Esophagus mucosa (tissue), 1 donor: ENCODE measurements at regions not wholly inside any gene's neighbourhood (a gene's known extent, or its start where the extent isn't known, plus 50 kb on each side); places are given as distances from the start of the nearest gene placed in this dataset.
"Not testable (repeated sequence)": the region's sequence is repeated elsewhere in the genome, so short reads cannot be mapped to it uniquely, and the experiment has no call there.

Experiments used
- ATAC-seq: fragments of 200-7000 bp; cut with Tn5 transposase; one replicate; pipeline ENCODE4 v1.9.1; 2020
- donor health status: DM: yes; HTN: yes; CAD: no.

GRCh38 chr1:58250587-58250948 is 296.0 kb downstream of the OMA1 start:
- ATAC-seq = no peak

- no peak for ATAC-seq
Measured at GRCh38 chr1:58249737-58250586, 296.6 kb downstream of the OMA1 start.

GRCh38 chr1:58249388-58249736 is 297.2 kb downstream of the OMA1 start:
- ATAC-seq = no peak

GRCh38 chr1:58248791-58249190 is 297.7 kb downstream of the OMA1 start:
- no peak for ATAC-seq

DNA sequence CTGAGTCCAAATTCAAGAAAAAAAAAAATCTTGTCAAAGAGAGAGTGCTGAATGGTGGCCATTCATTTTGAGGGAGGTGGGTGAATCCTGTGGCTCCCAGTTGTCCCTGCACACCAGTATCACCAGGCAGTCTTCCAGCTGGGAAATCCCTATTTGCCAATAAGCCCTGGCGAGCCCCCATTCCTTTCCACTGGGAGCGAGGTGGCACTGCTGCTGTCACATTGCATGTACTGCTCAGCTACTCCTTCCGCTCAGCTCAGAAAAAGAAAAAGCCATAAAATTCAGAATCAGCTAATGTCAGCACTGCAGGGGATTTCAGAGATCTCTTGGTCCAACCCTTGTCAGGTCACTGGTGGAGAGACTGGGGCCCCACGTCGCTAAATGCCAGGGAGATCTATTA is 298.5 kb downstream of the OMA1 start:
- ATAC-seq = no peak

DNA sequence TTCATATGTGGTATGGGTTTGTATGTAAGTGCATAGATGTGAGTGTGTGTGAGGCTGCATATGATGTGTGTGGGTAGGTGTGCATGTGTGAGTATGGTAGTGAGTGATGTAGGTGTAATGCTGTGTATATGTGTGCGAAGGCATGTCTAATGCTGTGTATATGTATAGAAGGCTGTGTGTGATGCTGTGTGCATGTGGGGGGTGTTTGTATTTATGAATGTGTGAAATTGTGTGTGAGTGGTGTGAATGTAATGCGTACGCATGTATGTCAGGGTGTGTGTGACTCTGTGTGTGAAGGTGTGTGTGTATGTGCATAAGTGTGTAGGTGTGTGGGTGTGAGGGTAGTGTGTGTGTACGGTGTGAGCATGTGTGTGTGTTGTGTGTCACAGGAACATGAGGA is 300.0 kb downstream of the OMA1 start:
- ATAC-seq = no peak

DNA sequence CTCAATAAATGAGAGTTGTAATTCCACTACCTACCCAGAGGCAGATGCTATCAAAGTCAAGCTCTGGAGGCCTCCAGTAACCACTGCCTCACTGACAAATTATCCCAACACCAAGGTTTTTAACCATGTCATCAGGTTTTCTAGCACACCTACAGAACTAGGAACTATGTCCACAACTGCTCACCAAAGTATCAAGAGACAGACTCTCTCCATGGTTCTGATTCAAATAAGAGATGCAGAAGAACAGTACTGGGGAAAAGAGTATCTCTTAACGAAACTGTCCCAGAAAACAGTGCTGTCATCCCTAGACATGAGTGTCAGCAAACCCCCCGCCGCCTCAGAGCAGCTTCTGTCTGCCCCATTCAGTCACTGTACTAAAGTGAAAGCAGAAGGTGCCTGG is 301.7 kb downstream of the OMA1 start:
- ATAC-seq = no peak

GRCh38 chr1:58238846-58239245 is 307.7 kb downstream of the OMA1 start:
- no peak for ATAC-seq

- no peak for ATAC-seq
Measured at GRCh38 chr1:58233729-58234128, 312.8 kb downstream of the OMA1 start.

- no peak for ATAC-seq
Measured at GRCh38 chr1:58231204-58231603, 315.3 kb downstream of the OMA1 start.

- ATAC-seq = no peak
Measured at GRCh38 chr1:58227604-58228003, 318.9 kb downstream of the OMA1 start.

DNA sequence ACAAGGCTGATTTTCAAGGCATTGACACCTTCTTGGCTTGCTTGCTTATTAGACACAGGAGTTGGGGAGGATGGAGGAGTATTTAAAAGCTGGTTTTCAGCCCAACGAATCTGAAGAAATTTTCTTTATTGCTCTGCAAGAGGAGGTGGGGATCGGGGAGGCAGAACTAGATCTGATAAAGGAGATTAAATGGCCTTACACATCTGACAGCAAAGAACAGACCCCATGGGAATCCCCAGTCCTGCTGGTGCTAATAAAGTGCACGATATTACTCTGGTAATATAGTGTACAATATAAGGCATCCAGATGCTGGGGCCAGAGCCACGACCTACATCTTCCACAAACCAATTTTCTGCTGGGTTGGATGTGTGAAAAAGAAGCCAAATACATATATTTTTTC is 323.0 kb downstream of the OMA1 start:
- ATAC-seq = no peak

DNA sequence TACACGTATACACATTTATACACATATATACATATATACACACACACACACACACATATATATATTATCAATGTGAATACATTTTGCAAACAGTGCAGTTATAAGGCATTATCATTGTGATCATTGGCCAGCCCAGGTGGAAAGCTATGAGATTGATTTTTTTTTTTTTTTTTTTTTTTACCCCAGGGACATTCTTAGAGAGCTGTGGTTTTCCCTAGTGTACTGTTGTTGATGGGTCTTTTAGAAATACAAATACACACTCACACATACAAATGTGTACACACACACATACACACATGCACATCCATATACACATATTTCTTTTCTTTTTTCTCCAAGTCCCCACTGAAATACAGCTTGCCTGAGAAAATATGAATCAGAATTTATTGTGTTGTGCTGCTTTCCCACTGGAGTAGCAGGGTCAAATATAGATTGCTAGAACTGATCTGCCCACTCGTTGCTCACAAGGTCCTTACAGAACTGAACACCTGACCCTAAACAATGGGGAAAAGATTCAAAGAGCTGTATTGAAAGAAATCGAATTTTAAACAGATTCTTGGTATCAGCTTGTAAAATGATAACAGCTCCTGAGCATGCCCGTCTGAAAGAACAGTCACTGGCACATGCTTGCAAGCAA is 325.6 kb downstream of the OMA1 start:
- ATAC-seq = no peak

- ATAC-seq = not testable (repeated sequence)
Measured at GRCh38 chr1:58216169-58216568, 330.4 kb downstream of the OMA1 start.

- no peak for ATAC-seq
Measured at GRCh38 chr1:58214674-58215073, 331.9 kb downstream of the OMA1 start.

- ATAC-seq = no peak
Measured at GRCh38 chr1:58211869-58212268, 334.7 kb downstream of the OMA1 start.

DNA sequence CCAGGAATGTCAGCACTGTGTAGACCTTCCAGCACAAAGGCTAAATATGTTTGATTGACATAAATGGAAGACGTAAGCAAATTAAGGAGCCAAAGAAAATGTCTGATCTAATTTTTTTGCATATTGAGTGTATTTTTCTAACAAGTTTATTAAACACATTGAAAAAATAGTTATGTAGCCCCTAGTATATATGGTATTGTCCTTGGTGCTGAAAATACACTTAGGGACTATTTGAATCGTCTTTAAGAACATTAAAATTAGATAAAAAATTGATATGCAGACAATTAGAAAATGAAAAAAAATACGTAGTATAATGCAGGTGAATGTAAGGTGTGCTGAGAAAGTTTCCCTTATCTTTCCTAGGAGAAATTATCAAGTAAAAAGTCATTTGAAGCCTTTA is 337.0 kb downstream of the OMA1 start:
- ATAC-seq = no peak

GRCh38 chr1:58206749-58207148 is 339.8 kb downstream of the OMA1 start:
- no peak for ATAC-seq

DNA sequence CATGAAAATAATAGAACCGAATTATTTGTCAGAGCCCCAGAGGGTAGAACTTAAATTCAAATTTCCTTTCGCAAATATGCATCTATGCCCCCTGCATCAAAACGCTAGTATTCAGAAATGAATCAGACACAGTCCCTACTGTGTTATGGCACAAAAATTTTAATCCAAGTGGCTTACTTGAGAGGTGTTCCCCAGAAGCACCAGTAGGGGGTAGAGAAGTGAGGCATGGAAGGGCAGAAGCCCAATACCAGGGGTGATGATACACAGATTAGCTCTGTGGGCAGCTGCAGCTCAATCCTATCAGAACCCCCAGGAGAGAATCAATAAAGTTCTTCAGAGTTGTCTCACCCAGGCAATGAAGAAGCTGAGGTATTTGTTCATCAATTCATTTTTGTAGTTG is 342.2 kb downstream of the OMA1 start:
- no peak for ATAC-seq

GRCh38 chr1:58201492-58202106 is 344.9 kb downstream of the OMA1 start:
- ATAC-seq = no peak

- no peak for ATAC-seq
Measured at GRCh38 chr1:58200437-58200836, 346.1 kb downstream of the OMA1 start.

DNA sequence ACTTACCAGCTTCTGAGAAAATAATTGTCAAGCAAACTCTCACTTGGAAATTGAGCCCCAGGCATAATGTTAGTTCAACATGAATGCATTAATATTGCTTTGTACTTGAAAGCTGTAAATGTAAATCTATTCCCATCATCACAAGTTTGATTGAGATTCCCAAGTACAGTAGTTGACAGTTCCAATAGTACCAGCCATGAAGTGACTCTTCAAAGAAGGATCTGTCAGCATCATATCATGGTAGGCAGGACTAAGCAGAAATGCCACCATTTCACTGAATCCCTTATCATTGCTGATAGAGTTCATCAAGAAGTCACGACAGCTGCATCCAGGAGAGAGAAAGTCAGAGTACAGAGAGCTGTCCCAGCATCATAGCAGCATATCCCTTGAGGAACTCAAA is 348.7 kb downstream of the OMA1 start:
- no peak for ATAC-seq

DNA sequence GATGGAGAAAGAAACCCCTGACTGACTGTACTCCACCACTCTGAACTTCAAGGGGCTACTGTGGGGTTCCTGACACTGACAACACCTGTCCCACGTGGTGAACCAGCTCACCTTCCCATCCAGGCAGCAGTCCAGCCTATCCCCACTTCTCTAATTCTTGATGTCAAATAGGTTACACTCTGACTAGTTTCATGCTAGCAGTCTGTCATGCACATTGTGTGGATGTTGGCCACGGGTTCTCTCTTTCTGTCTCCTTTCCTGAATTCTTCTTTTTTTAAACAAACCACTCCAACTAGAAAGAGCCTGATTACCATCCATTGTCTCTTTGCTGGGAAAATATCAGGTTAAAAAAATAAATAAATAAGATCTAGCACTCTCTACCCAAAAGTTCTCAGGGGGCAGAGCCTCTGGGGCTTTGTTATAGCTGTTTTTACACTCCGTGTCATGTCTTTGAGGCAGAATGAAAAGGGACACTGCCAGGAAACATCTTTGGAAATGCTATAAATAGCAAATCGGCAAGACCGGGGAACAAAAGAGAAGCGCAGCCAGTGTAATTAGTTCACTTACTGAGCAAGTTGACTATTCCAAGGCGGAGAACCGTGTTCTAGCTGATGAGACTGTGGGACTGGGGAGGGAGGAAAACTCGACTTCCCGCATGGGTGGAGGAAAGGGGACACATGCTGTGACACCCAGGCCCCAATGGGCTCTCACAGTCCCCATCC is 356.1 kb downstream of the OMA1 start:
- ATAC-seq = no peak
